ENCODE measurements at regions not wholly inside any gene's neighbourhood (a gene's known extent, or its start where the extent isn't known, plus 50 kb on each side); places are given as distances from the start of the nearest gene placed in this dataset.

GRCh38 chr11:100445231-100445735 lies 241.8 kb upstream of the ARHGAP42 start:
- TF ChIP-seq, protein P1, sequence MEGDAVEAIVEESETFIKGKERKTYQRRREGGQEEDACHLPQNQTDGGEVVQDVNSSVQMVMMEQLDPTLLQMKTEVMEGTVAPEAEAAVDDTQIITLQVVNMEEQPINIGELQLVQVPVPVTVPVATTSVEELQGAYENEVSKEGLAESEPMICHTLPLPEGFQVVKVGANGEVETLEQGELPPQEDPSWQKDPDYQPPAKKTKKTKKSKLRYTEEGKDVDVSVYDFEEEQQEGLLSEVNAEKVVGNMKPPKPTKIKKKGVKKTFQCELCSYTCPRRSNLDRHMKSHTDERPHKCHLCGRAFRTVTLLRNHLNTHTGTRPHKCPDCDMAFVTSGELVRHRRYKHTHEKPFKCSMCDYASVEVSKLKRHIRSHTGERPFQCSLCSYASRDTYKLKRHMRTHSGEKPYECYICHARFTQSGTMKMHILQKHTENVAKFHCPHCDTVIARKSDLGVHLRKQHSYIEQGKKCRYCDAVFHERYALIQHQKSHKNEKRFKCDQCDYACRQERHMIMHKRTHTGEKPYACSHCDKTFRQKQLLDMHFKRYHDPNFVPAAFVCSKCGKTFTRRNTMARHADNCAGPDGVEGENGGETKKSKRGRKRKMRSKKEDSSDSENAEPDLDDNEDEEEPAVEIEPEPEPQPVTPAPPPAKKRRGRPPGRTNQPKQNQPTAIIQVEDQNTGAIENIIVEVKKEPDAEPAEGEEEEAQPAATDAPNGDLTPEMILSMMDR (IDR thresholded peaks at IDR 0.05), result no peak
- no peak for TF ChIP-seq POLR2A (IDR thresholded peaks at IDR 0.05)
